Activated CD4-positive, alpha-beta T cell treated with anti-CD3 and anti-CD28 coated beads, Interleukin-2, amount 50 U/mL, for 48 hours (primary cell): ENCODE measurements at regions not wholly inside any gene's neighbourhood (a gene's known extent, or its start where the extent isn't known, plus 50 kb on each side); places are given as distances from the start of the nearest gene placed in this dataset.

ENCODE experiments used
- DNase-seq, 2 experiments: peaks; one replicate each; pipeline ENCODE4 v3.0.0-alpha.2; 2020

DNA sequence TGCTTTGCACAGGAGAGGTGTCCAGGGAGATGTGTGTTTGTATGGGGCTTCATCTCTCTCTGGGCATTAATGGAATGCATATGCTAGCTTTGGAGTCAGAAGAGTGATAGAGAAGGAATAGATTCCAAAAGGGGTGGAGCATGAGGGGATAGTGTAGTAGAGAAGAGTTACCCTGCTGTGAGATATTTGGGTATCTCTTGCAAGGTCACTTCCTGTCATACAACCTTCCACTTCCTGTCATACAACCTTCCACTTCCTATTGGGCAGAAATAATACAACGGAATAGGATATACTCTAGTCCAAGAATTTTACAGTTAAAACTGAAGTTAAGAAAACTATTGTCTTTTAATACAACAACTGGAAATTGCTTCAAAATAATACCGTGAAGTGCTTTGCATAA, 351.8 kb upstream of the FMN2 start:
- DNase-seq: no peak

DNA sequence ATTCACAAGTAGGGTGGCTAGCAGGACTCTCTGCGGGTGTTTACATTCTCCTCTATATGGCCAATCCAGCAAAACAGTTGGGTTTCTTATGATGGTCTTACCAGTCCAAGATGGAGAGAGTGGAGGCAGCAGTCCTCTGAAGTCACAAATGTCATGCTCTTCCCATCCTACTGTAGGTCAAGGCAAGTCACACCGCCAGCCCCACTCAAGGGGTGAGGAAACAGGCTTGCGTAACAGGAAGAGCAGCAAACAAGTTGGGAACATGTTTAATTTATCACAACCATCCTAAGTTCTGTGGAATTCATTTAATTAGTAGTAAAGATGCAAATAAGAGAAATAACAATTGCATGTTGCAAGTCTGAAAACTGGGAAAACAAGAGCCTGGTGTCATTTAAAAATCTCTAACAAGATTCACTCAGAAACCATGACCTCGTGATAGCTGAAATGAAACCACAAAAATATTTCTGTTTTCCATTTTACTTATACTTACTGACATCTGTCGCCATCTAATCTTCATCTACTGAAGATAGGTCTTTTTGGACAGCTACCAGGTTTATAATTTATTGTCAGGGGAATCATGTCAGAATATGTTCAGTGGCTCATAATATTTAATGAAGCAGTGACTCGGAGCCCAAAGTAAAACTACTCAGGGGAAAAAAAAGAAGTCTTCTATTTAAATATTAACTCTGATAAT, 349.1 kb upstream of the FMN2 start:
- no peak for DNase-seq

DNA sequence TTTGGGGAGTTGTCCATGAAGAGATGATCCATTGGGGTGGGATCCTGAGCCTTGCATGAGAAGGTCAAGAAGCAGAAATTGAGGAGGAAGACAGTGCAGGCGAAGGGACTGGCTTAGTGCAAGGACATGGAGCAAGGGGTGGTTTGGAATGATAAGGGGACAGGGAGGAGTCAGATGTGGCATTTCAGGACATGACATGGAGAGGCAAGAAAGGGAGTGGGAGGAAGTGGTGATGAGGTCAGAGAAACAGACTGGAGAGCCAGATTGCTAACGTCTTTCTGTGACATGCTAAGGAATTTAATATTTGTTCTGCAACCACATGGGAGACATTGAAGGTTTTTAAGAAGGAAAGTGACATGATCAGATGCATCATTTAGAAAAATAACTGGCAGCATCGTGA, 346.8 kb upstream of the FMN2 start:
- DNase-seq: no peak

DNA sequence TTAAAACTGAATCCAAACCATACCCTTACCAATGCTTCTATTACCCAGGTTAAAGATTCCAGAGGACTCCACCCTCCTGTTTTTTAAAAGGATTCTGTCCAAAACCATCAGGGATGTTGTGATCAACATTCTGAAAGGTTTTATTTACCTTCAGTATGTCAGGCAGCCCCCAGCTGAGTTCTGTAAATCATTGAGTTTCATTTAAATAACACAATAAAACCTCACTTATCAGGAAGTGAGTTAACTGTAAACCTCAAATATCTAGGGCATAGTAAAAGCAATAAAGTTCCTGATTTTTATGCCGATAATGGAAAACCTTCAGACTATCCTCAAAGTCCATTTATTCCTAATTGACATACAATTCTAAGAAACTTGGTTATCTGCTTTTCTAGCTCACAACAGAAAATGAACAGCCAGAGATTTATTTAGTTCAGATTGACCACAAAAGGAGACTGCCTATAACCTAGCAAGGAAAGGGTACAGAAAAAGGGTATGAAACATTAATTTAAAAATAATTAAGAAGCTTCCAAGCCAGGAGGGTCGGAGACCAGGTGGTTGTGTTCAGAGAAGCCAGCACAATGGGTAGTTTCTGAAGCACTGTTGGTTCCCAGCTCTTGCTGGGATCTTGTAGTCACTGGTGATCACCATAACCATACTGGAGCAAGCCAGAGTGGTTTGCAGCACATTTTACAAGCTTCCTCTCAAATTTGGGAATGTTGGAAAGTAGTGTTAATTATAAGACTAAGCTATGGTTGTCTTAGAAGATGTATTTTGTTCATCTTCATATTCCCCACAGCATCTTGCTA, 336.4 kb upstream of the FMN2 start:
- DNase-seq: no peak

DNA sequence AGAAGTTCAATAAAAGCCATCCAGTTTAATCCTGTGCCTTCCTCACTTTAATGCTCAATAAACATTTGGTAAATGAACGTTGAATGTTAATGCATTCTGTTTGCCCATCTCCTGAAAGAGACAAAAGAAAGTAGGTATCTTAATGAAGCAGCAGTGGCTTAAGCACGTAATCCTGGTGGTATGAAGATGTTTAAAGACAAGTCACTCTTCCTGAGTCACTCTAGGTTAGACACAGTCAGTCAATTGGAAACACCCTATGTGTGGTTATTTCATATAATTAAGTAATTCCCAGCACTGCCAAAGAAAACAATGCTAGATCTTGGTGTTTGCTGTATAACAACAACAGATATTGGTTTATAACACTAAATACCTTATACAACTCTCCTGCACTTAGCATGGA, 334.0 kb upstream of the FMN2 start:
- no peak for DNase-seq

DNA sequence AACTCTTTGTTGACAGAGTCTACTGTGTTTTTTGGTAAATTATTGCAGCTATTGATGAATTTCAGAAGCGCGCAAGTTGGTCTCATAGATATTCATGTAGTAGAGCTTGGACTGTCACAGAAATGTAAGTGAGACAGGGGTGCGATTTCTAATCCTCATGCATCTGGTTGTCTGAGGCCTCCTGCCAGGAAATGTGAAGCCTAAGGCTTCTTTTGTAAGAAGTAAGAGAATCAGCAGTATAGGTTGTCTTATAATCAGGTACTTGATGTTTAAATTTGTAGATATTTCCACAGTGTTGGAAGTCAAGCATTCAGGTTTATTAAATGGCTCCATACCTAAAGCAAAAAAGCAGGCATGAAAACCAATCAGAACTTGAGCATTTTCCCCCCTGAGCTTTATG, 332.9 kb upstream of the FMN2 start:
- no peak for DNase-seq

DNA sequence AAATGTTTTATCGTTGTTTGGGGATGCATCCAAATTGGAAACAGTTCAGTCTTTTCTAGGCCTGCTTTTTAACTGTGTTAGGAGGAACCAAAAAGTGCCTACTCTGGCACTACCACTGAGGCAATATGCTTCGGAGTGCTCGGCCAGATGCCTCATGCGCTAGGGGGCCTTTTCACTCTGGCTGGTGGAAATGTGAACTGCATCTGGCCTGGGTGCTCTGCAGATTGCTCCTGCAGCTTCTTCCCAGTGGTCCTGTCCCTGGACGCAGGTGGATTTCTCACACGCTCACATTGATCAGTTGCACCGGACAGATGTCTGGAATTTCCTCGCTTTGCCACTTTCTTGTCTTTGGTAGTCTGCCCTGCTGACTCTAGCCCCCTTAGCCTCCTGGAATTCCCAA, 330.2 kb upstream of the FMN2 start:
- DNase-seq: no peak

DNA sequence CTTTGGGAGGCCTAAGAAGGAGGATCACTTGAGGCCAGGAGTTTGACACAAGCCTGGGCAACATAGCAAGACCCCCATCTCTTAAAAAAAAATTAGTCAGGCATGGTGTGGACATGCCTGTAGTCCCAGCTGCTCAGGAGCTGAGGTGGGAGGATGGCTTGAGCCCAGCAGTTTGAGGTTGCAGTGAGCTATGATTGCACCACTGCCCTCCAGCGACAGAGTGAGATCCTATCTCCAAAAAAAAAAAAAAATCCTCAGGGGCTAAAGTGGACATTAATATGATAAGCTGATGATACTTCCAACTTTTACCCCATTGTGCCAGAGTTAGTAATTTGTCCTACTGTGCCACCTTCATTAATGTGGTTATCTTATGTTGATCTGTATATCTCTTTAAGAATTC, 327.8 kb upstream of the FMN2 start:
- DNase-seq: no peak

DNA sequence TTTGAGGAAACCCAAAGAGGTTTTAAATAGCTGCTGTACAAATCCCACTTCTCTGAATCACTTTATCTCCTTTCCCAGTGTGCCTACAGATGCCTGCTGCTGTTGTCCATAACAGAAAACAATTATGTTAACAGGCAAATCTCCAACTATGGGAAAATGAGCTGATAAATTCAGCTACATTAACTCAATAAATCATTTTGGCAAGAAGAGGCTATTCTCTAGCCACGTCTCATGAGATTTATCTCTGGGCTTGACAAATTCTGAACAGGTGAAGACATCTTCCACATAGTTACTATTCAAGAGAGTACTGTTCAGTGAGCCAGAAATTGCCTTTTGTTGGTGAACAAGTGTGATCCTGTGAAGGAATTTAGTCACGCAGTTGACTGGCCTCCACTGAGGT, 327.1 kb upstream of the FMN2 start:
- DNase-seq: no peak

DNA sequence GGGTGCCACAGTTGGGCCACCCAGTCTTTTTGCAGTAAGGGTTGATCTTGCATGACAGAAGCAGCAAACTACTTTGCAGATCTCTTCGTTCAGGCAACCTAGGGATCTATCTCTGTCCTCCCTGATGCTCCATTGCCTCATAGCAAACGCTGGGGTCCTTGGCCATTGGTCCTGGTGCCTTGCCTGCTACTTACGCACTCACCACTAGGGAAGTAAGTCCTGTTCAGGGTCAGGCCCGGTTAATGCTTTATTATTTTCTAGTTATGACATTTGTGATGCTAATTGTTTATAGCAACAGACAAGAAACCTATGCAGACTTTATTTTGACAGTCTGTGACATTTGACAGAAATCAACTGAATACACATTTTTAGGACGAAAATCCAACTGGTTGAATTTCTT, 326.5 kb upstream of the FMN2 start:
- no peak for DNase-seq

DNA sequence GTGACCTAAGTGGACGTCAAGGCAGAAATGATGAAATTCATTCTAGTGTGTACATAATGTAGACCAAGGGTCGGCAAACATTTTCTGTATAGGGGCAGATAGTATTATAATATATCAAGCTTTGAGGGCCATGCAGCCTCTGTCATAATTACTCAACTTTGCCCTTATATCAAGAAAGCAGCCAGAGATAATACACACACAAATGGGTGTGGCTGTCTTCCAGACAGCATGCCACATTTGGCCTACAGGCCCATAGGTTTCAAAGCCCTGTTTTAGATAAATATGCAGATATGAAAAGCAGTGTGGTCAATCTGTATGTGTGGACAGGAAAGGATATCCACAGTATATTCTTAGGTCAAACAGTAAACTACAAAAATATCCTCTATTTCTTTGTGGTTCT, 320.1 kb upstream of the FMN2 start:
- DNase-seq: no peak

DNA sequence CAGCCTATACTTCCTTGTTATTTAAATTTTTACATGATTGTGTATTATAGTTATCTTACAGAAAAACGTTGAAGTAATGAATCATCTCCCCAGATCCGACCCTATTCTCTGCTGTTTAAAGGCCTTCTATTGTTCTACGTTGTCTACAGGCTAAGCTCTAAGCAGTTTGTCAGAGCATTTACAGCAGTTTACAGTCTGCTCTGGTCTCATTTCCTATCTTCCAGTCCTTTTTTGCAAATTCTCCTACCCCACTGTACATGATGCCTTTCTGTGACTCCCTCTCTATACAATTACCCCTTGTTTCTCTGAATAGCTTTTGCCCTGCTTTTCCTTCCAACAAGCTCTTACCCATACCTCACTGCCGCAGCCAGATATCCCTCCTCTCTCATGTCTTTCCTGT, 319.2 kb upstream of the FMN2 start:
- DNase-seq: no peak

DNA sequence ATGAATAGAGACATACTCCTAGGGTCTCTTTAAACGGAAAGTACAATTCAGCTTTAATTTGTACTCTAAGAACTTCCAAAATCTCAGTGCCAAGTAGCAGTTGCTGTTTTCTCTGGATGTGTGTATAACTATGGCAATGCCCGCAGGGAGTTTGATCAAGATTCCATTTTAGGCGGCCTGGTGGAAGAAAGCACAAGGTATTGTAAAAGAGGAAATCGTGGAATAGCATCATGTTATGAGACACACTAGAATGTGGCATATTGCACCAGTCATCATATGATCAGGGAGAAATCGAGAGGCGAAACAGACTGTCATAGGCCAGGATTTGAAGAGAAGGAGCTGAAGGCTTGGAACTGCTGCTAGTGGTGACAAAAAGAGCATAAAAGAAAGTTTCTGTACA, 316.2 kb upstream of the FMN2 start:
- no peak for DNase-seq

DNA sequence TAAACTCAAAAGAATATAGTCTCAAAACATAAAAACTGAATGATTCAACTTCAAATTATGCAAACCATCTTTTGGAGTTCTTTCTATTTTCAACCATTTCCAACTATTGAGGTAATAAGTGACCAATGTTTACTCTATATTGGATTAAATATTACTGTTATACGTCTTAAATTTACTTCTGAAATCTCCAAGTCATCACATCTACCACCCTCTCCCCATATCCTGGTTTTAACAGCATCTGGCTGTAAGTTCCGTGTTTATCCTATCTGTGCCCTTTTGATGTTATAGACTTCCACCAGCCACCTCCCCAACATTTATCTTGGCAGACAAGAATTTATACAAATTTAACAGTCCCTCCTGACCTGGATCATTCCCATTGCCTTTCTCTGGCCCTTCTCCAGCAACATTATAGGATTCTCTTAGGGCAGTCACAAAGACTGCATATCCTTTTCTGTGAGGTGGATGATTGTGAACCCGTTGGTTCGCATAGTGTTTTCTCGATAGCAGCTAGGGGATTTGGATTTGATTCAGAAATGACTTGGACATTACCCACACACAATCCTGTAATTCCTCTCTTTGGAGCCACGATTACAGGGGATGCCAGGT, 313.4 kb upstream of the FMN2 start:
- no peak for DNase-seq

DNA sequence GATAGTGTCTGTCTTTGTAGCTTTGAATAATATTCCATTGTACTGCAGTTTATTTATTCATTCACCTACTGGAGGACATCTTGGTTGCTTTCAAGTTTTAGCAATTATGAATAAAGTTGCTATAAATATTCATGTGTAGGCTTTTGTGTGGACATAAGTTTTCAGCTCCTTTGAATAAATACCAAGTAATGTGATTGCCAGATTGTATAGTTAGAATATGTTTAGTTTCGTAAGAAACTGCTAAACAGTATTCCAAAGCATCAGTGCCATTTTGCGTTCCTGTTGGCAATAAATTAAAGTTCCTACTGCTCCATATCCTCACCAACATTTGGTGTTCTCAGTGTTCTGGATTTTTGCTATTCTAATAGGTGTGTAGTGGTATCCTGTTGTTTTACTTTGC, 311.7 kb upstream of the FMN2 start:
- DNase-seq: no peak

DNA sequence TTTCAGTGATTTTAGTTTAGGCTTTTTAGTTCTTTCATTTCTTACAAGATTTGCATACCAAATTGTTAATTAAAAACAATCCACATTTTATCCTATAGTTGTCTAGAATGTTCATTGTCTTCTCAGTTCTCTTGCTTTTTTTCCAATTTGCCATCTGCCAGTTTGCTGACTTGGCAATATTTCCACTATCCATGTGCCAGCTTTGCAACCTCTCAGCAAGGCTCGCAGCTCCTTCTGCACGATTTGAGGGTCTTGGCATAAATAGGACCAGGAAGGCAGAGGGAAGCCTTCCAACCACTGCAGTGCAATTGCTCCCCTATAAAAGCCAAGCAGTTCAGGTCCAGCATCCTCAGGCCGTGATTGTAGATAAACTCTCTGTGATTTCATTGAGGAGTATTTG, 306.8 kb upstream of the FMN2 start:
- no peak for DNase-seq

DNA sequence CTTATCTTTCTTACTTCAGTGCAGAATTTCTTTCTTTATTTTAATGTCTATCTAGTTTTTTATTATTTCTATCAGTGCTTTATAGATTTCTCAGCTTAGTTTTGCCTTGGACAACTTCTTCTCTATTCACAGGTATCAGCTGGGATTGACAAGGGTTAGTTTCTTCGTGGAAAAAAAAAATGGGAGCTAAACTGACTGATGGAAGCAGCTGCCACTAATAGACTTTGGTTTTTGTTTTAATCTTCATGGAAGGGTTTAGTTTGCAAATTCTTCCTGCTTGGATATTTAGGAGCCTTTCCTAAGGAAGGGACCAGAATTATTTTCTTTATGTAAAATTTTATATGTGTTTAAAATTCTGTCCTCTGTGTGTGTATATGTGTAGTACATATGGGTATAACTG, 306.1 kb upstream of the FMN2 start:
- no peak for DNase-seq

DNA sequence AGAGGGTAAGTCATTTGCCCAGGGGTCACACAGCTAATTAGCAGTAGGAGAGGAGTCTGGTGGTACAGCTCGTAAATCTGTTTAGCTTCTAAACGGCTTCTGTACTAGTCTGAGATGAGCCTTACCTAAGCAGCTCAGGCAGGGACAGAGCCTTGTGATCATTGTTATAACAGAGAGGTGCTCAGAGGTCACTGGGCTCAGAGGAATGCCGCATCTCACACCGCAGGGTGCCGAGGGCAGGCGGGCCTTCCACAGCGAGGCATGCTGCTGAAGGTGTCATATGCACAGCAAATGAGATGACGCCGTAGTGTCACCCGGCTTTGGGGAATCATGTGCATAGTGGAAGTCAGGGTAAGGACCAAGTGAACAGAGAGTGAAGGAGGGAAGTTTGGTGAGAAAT, 305.2 kb upstream of the FMN2 start:
- DNase-seq: no peak

DNA sequence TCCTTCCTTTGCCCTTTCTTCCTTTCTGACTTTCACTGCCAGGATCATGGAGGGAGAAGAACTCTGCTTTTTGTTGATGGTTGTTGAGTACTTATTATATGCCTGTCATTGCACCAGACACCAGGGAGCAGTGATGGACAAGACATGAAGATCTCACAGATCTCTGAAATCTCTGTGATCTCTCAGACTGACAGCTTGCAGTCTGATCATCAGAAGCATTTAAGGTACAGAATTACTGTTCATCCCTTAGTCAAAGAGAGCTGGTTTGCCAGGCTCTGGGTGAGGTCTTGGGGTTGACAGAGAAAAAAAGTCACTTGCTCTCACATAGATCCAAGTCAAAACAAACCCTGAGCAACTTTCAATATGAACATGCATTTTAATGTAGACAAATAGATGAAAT, 299.5 kb upstream of the FMN2 start:
- DNase-seq: peak in 1 of 2 experiments; percentile 15

DNA sequence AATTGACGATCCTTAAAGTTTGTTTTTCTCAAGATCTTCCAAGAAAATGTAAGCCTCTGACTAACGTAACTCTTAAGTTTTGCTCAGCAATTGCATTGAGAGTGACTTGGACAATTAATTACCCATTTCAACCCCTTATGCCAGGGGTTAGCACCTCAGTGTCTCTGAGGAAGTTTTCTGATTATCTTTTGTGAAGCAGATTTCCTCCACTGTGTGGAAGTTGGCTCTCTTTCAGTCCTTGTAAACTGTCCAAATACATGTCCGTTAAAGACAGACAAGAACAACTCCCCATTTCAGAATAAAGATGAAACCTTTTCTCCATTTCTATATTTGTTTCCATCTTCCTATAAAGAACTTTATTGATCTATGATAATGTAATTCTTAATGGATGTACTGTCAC, 296.4 kb upstream of the FMN2 start:
- DNase-seq: no peak

DNA sequence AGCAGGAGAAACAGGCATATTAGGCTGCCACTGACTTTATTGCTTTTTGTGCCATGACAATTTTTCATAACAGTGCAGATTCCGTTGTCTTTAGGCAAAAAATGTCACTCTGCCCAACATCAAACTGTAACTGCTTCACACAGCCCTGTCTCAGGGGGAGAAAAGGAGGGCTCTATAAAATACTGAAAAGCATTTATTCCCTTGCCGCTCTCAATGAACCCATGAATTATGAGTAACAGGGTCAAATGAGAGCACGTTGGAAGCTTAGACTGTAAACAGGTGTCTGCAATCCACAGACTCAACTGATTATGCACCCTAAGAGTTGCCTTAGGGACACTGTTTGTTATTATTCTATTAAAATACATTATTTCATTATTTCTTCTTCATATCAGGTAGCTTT, 292.1 kb upstream of the FMN2 start:
- DNase-seq: no peak

DNA sequence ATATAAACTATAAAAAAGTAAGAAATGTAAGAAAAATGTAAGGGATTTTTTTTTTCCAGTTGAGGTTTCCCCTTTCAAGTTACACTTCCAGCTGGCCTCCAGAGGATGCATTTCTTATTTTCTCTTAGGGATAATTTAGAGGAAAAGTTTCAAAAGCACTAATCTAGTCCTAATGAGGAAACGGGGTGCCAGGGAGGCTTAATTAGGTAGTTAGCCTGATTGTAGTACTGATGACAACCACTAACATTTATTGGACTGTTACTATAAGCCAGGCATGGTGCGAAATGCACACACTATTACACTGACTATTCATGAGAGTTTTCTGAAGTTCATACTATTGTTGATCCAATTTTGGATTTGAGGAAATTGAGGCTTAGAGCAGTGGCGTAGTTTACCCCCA, 290.8 kb upstream of the FMN2 start:
- DNase-seq: no peak

DNA sequence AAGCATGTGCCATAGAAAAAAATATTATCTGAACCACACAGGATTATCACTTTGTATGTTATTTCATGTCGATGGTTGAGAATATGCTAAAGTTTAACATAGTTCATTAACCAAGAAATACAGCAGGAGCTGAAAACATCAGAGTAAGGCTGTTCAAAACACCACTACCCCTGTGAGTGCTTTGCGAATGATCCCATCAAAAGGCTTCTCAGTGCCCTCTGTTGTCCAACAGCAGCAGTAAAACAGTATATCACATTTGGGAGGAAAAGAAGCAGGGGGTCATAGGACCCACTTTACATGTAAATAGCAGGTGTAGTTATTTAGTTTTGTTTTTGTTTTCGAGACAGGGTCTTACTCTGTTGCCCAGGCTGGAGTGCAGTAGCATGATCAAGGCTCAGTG, 289.4 kb upstream of the FMN2 start:
- no peak for DNase-seq

DNA sequence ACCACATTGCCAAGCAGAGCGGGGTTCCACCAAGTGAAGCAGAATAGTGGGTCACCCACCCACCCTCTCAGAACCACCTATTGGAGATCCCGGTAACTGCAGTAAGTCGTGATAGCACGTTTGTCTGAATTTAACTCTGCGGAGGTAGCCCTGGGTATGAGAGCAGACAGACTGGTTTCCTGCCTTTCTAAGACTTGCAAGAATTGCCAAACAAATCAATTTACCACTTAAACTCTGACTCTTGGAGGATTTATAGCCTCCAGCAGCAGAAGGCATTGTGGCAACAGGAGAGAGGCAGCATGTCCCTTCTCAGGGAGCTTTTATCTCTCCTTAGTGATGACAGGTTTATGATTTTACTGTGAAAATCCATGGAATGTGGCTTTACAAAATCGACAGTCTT, 287.9 kb upstream of the FMN2 start:
- no peak for DNase-seq

DNA sequence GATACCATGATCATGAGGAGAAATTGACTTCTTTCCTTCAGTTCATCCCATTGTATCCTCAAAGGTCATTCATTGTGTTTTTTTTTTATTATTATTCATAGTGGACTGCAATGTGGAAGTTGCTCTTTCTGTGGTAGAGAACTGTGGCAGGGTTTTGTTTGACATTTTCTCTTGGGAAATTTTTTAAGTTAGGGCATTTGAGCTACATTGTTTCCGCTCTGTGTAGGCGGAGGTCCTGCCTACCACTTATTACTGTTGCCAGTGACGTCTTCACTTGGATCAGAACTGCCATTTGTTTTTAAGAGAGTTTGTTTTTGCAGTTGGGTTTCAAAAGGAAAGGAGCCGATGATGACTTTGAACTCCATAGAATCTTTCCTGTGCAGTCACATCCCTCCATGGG, 287.4 kb upstream of the FMN2 start:
- DNase-seq: no peak
